ENCODE measurements at regions not wholly inside any gene's neighbourhood (a gene's known extent, or its start where the extent isn't known, plus 50 kb on each side); places are given as distances from the start of the nearest gene placed in this dataset.

- Mint-ChIP-seq H3K4me1 (no peaks in the 10 kb centered on the region), H3K27ac (no peak overlapping the region), H3K27me3 (peaks cover 50% of the 10 kb centered on the region), H3K4me3 (no peak overlapping the region), H3K9me3 (no peaks in the 10 kb centered on the region)
- no peak for ATAC-seq
- DNase-seq, result no peak
Observed at GRCh38 chr1:87185077-87185476, 143.6 kb upstream of the LMO4 start.

GRCh38 chr1:87186346-87186745 lies 142.3 kb upstream of the LMO4 start:
- Mint-ChIP-seq H3K27ac (no peak overlapping the region), H3K4me3 (no peak overlapping the region), H3K9me3 (no peaks in the 10 kb centered on the region), H3K4me1 (no peaks in the 10 kb centered on the region), H3K27me3 (peaks cover 47% of the 10 kb centered on the region)
- ATAC-seq (no peak), DNase-seq (no peak)

GRCh38 chr1:87188640-87189039 lies 140.0 kb upstream of the LMO4 start:
- ATAC-seq (no peak), DNase-seq (no peak)
- no peak overlapping the region for H3K4me3 Mint-ChIP-seq
- no peaks in the 10 kb centered on the region for H3K4me1 Mint-ChIP-seq
- no peaks in the 10 kb centered on the region for H3K9me3 Mint-ChIP-seq
- H3K27ac Mint-ChIP-seq, result no peak overlapping the region
- peaks cover 46% of the 10 kb centered on the region for H3K27me3 Mint-ChIP-seq

GRCh38 chr1:87190402-87190801 lies 138.3 kb upstream of the LMO4 start:
- H3K27ac Mint-ChIP-seq, result no peak overlapping the region
- ATAC-seq (no peak), DNase-seq (no peak)
- H3K4me3 Mint-ChIP-seq, result no peak overlapping the region
- H3K9me3 Mint-ChIP-seq, result peaks cover 8 to 10% of the 10 kb centered on the region in 2 donors
- H3K27me3 Mint-ChIP-seq, result peaks cover 29% of the 10 kb centered on the region
- H3K4me1 Mint-ChIP-seq, result no peaks in the 10 kb centered on the region

- no peak overlapping the region for H3K4me3 Mint-ChIP-seq
- no peaks in the 10 kb centered on the region for H3K4me1 Mint-ChIP-seq
- peaks cover 22% of the 10 kb centered on the region for H3K27me3 Mint-ChIP-seq
- ATAC-seq (no peak), DNase-seq (no peak)
- no peak overlapping the region for H3K27ac Mint-ChIP-seq
- peaks cover 10 to 12% of the 10 kb centered on the region in 2 donors for H3K9me3 Mint-ChIP-seq
Observed at GRCh38 chr1:87191646-87192045, 137.0 kb upstream of the LMO4 start.

- H3K4me3 Mint-ChIP-seq, result no peak overlapping the region
- H3K27me3 Mint-ChIP-seq, result peaks cover 27% of the 10 kb centered on the region
- no peak overlapping the region for H3K27ac Mint-ChIP-seq
- DNase-seq (no peak), ATAC-seq (no peak)
- H3K9me3 Mint-ChIP-seq, result peaks cover 10 to 12% of the 10 kb centered on the region in 2 donors
- no peaks in the 10 kb centered on the region for H3K4me1 Mint-ChIP-seq
Observed at GRCh38 chr1:87194271-87194774, 134.4 kb upstream of the LMO4 start.

GRCh38 chr1:87194856-87195255 lies 133.8 kb upstream of the LMO4 start:
- Mint-ChIP-seq H3K9me3 (peaks cover 10 to 12% of the 10 kb centered on the region in 2 donors), H3K27me3 (peaks cover 33% of the 10 kb centered on the region), H3K4me3 (no peak overlapping the region), H3K4me1 (no peaks in the 10 kb centered on the region), H3K27ac (no peak overlapping the region)
- ATAC-seq (no peak), DNase-seq (no peak)

GRCh38 chr1:87196110-87196827 lies 132.4 kb upstream of the LMO4 start:
- Mint-ChIP-seq H3K27me3 (peaks cover 38% of the 10 kb centered on the region), H3K4me1 (no peaks in the 10 kb centered on the region), H3K4me3 (no peak overlapping the region), H3K27ac (no peak overlapping the region), H3K9me3 (peaks cover 10 to 12% of the 10 kb centered on the region in 2 donors)
- no peak for ATAC-seq
- DNase-seq, result no peak

- ATAC-seq (no peak), DNase-seq (no peak)
- peaks cover 38% of the 10 kb centered on the region for H3K27me3 Mint-ChIP-seq
- no peak overlapping the region for H3K4me3 Mint-ChIP-seq
- H3K9me3 Mint-ChIP-seq, result peaks cover 10 to 12% of the 10 kb centered on the region in 2 donors
- H3K27ac Mint-ChIP-seq, result peak overlapping the region in 1 of 2 donors; percentile 50
- H3K4me1 Mint-ChIP-seq, result peaks cover under 1% of the 10 kb centered on the region
Observed at GRCh38 chr1:87197156-87197555, 131.5 kb upstream of the LMO4 start.

- peaks cover 5% of the 10 kb centered on the region for H3K4me1 Mint-ChIP-seq
- H3K9me3 Mint-ChIP-seq, result peaks cover 10 to 12% of the 10 kb centered on the region in 2 donors
Observed at GRCh38 chr1:87197641-87198040, 131.0 kb upstream of the LMO4 start.

GRCh38 chr1:87200875-87201638 lies 127.6 kb upstream of the LMO4 start:
- no peaks in the 10 kb centered on the region for H3K9me3 Mint-ChIP-seq
- peaks cover 15% of the 10 kb centered on the region for H3K4me1 Mint-ChIP-seq
- H3K27ac Mint-ChIP-seq, result no peak overlapping the region
- no peak overlapping the region for H3K4me3 Mint-ChIP-seq
- no peak for ATAC-seq
- no peak for DNase-seq
- H3K27me3 Mint-ChIP-seq, result peaks cover 66% of the 10 kb centered on the region

More at GRCh38 chr1:87197641-87198040, 131.0 kb upstream of the LMO4 start:
- H3K27ac Mint-ChIP-seq, result peak overlapping the region in 1 of 2 donors; percentile 36
- ATAC-seq (no peak), DNase-seq (no peak)
- peaks cover 38% of the 10 kb centered on the region for H3K27me3 Mint-ChIP-seq
- H3K4me3 Mint-ChIP-seq, result no peak overlapping the region

- ATAC-seq, result no peak
- H3K27me3 Mint-ChIP-seq, result peaks cover 73% of the 10 kb centered on the region
- no peak overlapping the region for H3K4me3 Mint-ChIP-seq
- no peaks in the 10 kb centered on the region for H3K9me3 Mint-ChIP-seq
- peaks cover 15% of the 10 kb centered on the region for H3K4me1 Mint-ChIP-seq
- no peak for DNase-seq
- no peak overlapping the region for H3K27ac Mint-ChIP-seq
Observed at GRCh38 chr1:87201768-87202167, 126.9 kb upstream of the LMO4 start.

- peaks cover 79% of the 10 kb centered on the region for H3K27me3 Mint-ChIP-seq
- peaks cover 15% of the 10 kb centered on the region for H3K4me1 Mint-ChIP-seq
- no peak overlapping the region for H3K27ac Mint-ChIP-seq
- peak overlapping the region; percentile 16 to 72 for H3K4me3 Mint-ChIP-seq
- no peak for DNase-seq
- ATAC-seq, result no peak
- no peaks in the 10 kb centered on the region for H3K9me3 Mint-ChIP-seq
Observed at GRCh38 chr1:87202451-87202850, 126.2 kb upstream of the LMO4 start.

- DNase-seq (no peak), ATAC-seq (peak; percentile 54)
- Mint-ChIP-seq H3K4me1 (peaks cover 15% of the 10 kb centered on the region), H3K27me3 (peaks cover 82% of the 10 kb centered on the region), H3K9me3 (no peaks in the 10 kb centered on the region), H3K27ac (no peak overlapping the region), H3K4me3 (peak overlapping the region; percentile 16 to 72)
Observed at GRCh38 chr1:87202922-87203655, 125.6 kb upstream of the LMO4 start.

GRCh38 chr1:87203904-87204303 lies 124.8 kb upstream of the LMO4 start:
- Mint-ChIP-seq H3K4me1 (peaks cover 18% of the 10 kb centered on the region), H3K27ac (no peak overlapping the region), H3K27me3 (peaks cover 89% of the 10 kb centered on the region), H3K4me3 (no peak overlapping the region), H3K9me3 (no peaks in the 10 kb centered on the region)
- ATAC-seq, result no peak
- DNase-seq, result no peak

All from stimulated activated naive CD8-positive, alpha-beta T cell treated with anti-CD3 and anti-CD28 coated beads, Interleukin-15, amount 100 ng/mL, for 72 hours (primary cell).